ENCODE measurements at regions not wholly inside any gene's neighbourhood (a gene's known extent, or its start where the extent isn't known, plus 50 kb on each side); places are given as distances from the start of the nearest gene placed in this dataset.

GRCh38 chr21:15195768-15196167, 131.0 kb upstream of the NRIP1 start:
- ChIA-PET CTCF (no interaction called here), POLR2A (ENCODE audit: unreplicated experiment) (no interaction called here)
- no peaks in the 10 kb centered on the region for H4K20me1 ChIP-seq (ENCODE audit: insufficient read depth, low read length)
- no peak overlapping the region for H3K4me2 ChIP-seq (ENCODE audit: low read depth, low read length)
- dilution Hi-C loops (cut with HindIII; ENCODE audit: low sequenced_read_pairs, unreplicated experiment) (no loop called here), in situ Hi-C loops (cut with MboI; ENCODE audit: low sequenced_read_pairs) (no loop called here), intact Hi-C loops (cut with micrococcal nuclease) (no loop called here)
- no peak overlapping the region for H3K27ac ChIP-seq (ENCODE audit: insufficient read depth, low read length)
- TF ChIP-seq MAZ (IDR thresholded peaks at IDR 0.05; ENCODE audit: borderline replicate concordance, low read depth, low read length) (no peak), MAFK (IDR thresholded peaks at IDR 0.05; ENCODE audit: low read depth, low read length) (no peak), SMC3 (IDR thresholded peaks at IDR 0.05; ENCODE audit: low read depth, low read length) (no peak), RCOR1 (IDR thresholded peaks at IDR 0.05; ENCODE audit: insufficient replicate concordance, low read length) (no peak), FOS (IDR thresholded peaks at IDR 0.05; ENCODE audit: low read depth, low read length) (no peak), MXI1 (IDR thresholded peaks at IDR 0.05; ENCODE audit: borderline replicate concordance, low read depth, low read length) (no peak), RAD21 (IDR thresholded peaks at IDR 0.05; ENCODE audit: low read length) (no peak), ELK1 (IDR thresholded peaks at IDR 0.05; ENCODE audit: borderline replicate concordance, low read depth, low read length) (no peak), CHD1 (IDR thresholded peaks at IDR 0.05; ENCODE audit: low read depth, low read length) (no peak), NFE2L2 (IDR thresholded peaks at IDR 0.05; ENCODE audit: low read depth, low read length) (no peak), CTCF (conservative IDR thresholded peaks at IDR 0.05; ENCODE audit: low read depth, low read length) (no peak)
- no peak overlapping the region for H2BK5ac ChIP-seq (ENCODE audit: low read depth, low read length, poor library complexity, severe bottlenecking)
- no peak overlapping the region for H4K91ac ChIP-seq (ENCODE audit: insufficient read depth, low read depth, low read length)
- no peak overlapping the region for H2AFZ ChIP-seq (replicated peaks; ENCODE audit: low read length, poor library complexity)
- BruUV-seq (replicated peaks), result no TSS peak
- no peaks in the 10 kb centered on the region for H3K9me1 ChIP-seq (ENCODE audit: insufficient read depth, low read length)
- no peak overlapping the region for H2AK5ac ChIP-seq (ENCODE audit: low read depth, low read length)
- no peak overlapping the region for H2BK120ac ChIP-seq (ENCODE audit: low read depth, low read length)
- no peaks in the 10 kb centered on the region for H3K4me1 ChIP-seq (ENCODE audit: control insufficient read depth, insufficient read depth, low read length)
- no peak overlapping the region for H3K23ac ChIP-seq (ENCODE audit: low read depth, low read length)
- H3K79me1 ChIP-seq (ENCODE audit: low read depth in 1 of 2, low read length in 2 of 2), result no peaks in the 10 kb centered on the region
- no peak overlapping the region for H3K4ac ChIP-seq (ENCODE audit: low read depth, low read length)
- no peak overlapping the region for H2BK15ac ChIP-seq (ENCODE audit: low read depth, low read length)
- H3K9me3 ChIP-seq (ENCODE audit: control insufficient read depth, insufficient read depth, low read length), result no peaks in the 10 kb centered on the region
- H3K14ac ChIP-seq (replicated peaks; ENCODE audit: low read depth, low read length), result no peak overlapping the region
- no peaks in the 10 kb centered on the region for H3K36me3 ChIP-seq (ENCODE audit: control insufficient read depth, insufficient read depth, low read length)
- no peak overlapping the region for H3K4me3 ChIP-seq (ENCODE audit: insufficient read depth, low read depth, low read length)
- no peak overlapping the region for H2AK9ac ChIP-seq (replicated peaks; ENCODE audit: low read depth, low read length, poor library complexity)
- no peak overlapping the region for H3K18ac ChIP-seq (ENCODE audit: low read depth, low read length)
- WGBS, 2 experiments (ENCODE audit: extremely low coverage in 2 of 2, insufficient read length in 1 of 2), result no CpG with 5 or more reads among the region's 1 CpG
- DNase-seq (no peak), ATAC-seq (ENCODE audit: low read depth) (no peak)
- H4K8ac ChIP-seq (ENCODE audit: low read depth in 2 of 2, low read length in 2 of 2), result no peak overlapping the region
- no peak overlapping the region for H2BK20ac ChIP-seq (ENCODE audit: low read depth, low read length)
- no peak overlapping the region for H3K56ac ChIP-seq (ENCODE audit: extremely low read depth, insufficient read depth, low read length)
- peaks cover 3% of the 10 kb centered on the region; the same call in 1 of the 2 replicates for H3K27me3 ChIP-seq (ENCODE audit: control insufficient read depth, insufficient read depth, low read length)
- H4K5ac ChIP-seq (ENCODE audit: low read depth, low read length), result no peak overlapping the region
- H3K9ac ChIP-seq (ENCODE audit: low read depth, low read length), result no peak overlapping the region

All from IMR-90 (cell line).